HG03108 (cell line): ENCODE measurements at regions not wholly inside any gene's neighbourhood (a gene's known extent, or its start where the extent isn't known, plus 50 kb on each side); places are given as distances from the start of the nearest gene placed in this dataset.
"Not testable (repeated sequence)": the region's sequence is repeated elsewhere in the genome, so short reads cannot be mapped to it uniquely, and the experiment has no call there.

Source experiments
- ATAC-seq: cut with Tn5 transposase; IDR thresholded peaks from one replicate; pipeline ENCODE4 v1.9.1; 2021; ENCODE audit warnings: moderate library complexity; ENCODE audit not compliant: unreplicated experiment

- ATAC-seq, result no peak
Measured at GRCh38 chr12:4193821-4194220, 79.7 kb upstream of the CCND2 start.

- ATAC-seq, result no peak
Measured at GRCh38 chr12:4191642-4192041, 81.9 kb upstream of the CCND2 start.

- ATAC-seq, result no peak
Measured at GRCh38 chr12:4191149-4191548, 82.4 kb upstream of the CCND2 start.

- no peak for ATAC-seq
Measured at GRCh38 chr12:4190366-4191063, 83.0 kb upstream of the CCND2 start.

- no peak for ATAC-seq
Measured at GRCh38 chr12:4189721-4190120, 83.8 kb upstream of the CCND2 start.

GRCh38 chr12:4187916-4188315, 85.6 kb upstream of the CCND2 start:
- ATAC-seq, result no peak

- not testable (repeated sequence) for ATAC-seq
Measured at GRCh38 chr12:4187315-4187714, 86.2 kb upstream of the CCND2 start.

- ATAC-seq, result no peak
Measured at GRCh38 chr12:4178424-4179170, 95.0 kb upstream of the CCND2 start.

- no peak for ATAC-seq
Measured at GRCh38 chr12:4177262-4177661, 96.3 kb upstream of the CCND2 start.

GRCh38 chr12:4176168-4176567, 97.4 kb upstream of the CCND2 start:
- no peak for ATAC-seq

GRCh38 chr12:4174417-4174816, 99.1 kb upstream of the CCND2 start:
- ATAC-seq, result no peak

GRCh38 chr12:4172999-4173398, 100.6 kb upstream of the CCND2 start:
- no peak for ATAC-seq

GRCh38 chr12:4171742-4172141, 101.8 kb upstream of the CCND2 start:
- ATAC-seq, result no peak

- no peak for ATAC-seq
Measured at GRCh38 chr12:4169959-4170358, 103.6 kb upstream of the CCND2 start.

GRCh38 chr12:4169531-4169930, 104.0 kb upstream of the CCND2 start:
- ATAC-seq, result no peak

GRCh38 chr12:4168036-4168435, 105.5 kb upstream of the CCND2 start:
- ATAC-seq, result no peak

GRCh38 chr12:4164559-4165558, 108.7 kb upstream of the CCND2 start:
- ATAC-seq, result peak; percentile 55

GRCh38 chr12:4164188-4164558, 109.4 kb upstream of the CCND2 start:
- ATAC-seq, result no peak

GRCh38 chr12:4161718-4162117, 111.8 kb upstream of the CCND2 start:
- ATAC-seq, result no peak

- no peak for ATAC-seq
Measured at GRCh38 chr12:4160314-4161040, 113.1 kb upstream of the CCND2 start.

- ATAC-seq, result no peak
Measured at GRCh38 chr12:4159851-4160250, 113.7 kb upstream of the CCND2 start.
